GM12878 (cell line): ENCODE measurements at regions not wholly inside any gene's neighbourhood (a gene's known extent, or its start where the extent isn't known, plus 50 kb on each side); places are given as distances from the start of the nearest gene placed in this dataset.

Experiments used
- ATAC-seq: fragments of 200-7000 bp; cut with Tn5 transposase; 3 replicates; pipeline ENCODE4 v1.9.1; 2020; ENCODE audit warnings: mild to moderate bottlenecking, moderate library complexity
- BruUV-seq: library from RNA; stranded (reverse); fragments of 400-500 nt; replicated peaks from 2 replicates; lab custom pipeline; 2021; lab: Mats Ljungman, UMichigan
- CTCF ChIA-PET: fragments of 300-600 bp; sonication (Branson Sonifier 250); formaldehyde crosslinking; extraction: SDS; loops from one replicate; lab custom pipeline; 2021; ENCODE audit warnings: inconsistent platforms; lab: Yijun Ruan, JAX
- POLR2A ChIA-PET: fragments of 350-600 bp; formaldehyde crosslinking; extraction: SDS; loops from one replicate; lab custom pipeline; 2021; ENCODE audit warnings: inconsistent platforms; lab: Charles Lee
- RAD21 ChIA-PET: fragments of 300-600 bp; sonication (Branson Sonifier 250); formaldehyde crosslinking; loops from one replicate; lab custom pipeline; 2023; ENCODE audit warnings: antibody characterized with exemption; ENCODE audit not compliant: unreplicated experiment; lab: Charles Lee
- SMC1A ChIA-PET: fragments of 300-600 bp; sonication (Branson Sonifier 250); formaldehyde crosslinking; loops from one replicate; lab custom pipeline; 2023; ENCODE audit not compliant: unreplicated experiment, uncharacterized antibody; lab: Charles Lee
- DNase-seq: peaks from one replicate; pipeline ENCODE4 v3.0.0-alpha.2; 2011; ENCODE audit warnings: low read depth, low spot score
- FAIRE-seq: peaks from 3 replicates; lab custom pipeline; 2011; peaks lifted over from hg19 to GRCh38; lab: Jason Lieb, UNC
- H2AFZ ChIP-seq: 2 replicates; pipeline ENCODE4 v1.6.0; 2011; ENCODE audit warnings: low read depth, low read length, control low read depth; ENCODE audit not compliant: control insufficient read depth
- H3K27ac ChIP-seq: 2 replicates; pipeline ENCODE4 v1.5.1; 2011; ENCODE audit warnings: control low read depth; ENCODE audit not compliant: control insufficient read depth, insufficient read depth
- H3K27me3 ChIP-seq, 2 experiments: replicated peaks in 1 of 2; 2 replicates each; pipeline versions ENCODE4 v1.6.0 to v1.6.1; 2011; ENCODE audit warnings: low read length in 1 of 2; ENCODE audit not compliant: control insufficient read depth in 2 of 2, insufficient read depth in 2 of 2
- H3K36me3 ChIP-seq, 2 experiments: 2 replicates each; pipeline ENCODE4 v1.5.1; 2011; ENCODE audit warnings: low read length in 1 of 2; ENCODE audit not compliant: control insufficient read depth in 2 of 2, insufficient read depth in 2 of 2
- H3K4me1 ChIP-seq: 2 replicates; pipeline ENCODE4 v1.6.1; 2011; ENCODE audit warnings: mild to moderate bottlenecking, low read length, moderate library complexity, mixed read lengths; ENCODE audit not compliant: control insufficient read depth, insufficient read depth
- H3K4me2 ChIP-seq: 2 replicates; pipeline ENCODE4 v1.6.0; 2011; ENCODE audit warnings: control low read depth; ENCODE audit not compliant: control insufficient read depth, insufficient read depth
- H3K4me3 ChIP-seq: fragments of 200-600 bp; sonication (generic); 2 replicates; pipeline ENCODE4 v1.5.1; 2016
- H3K79me2 ChIP-seq: 2 replicates; pipeline ENCODE4 v1.6.0; 2011; ENCODE audit warnings: low read length; ENCODE audit not compliant: control insufficient read depth, insufficient read depth
- H3K9ac ChIP-seq: 2 replicates; pipeline ENCODE4 v1.8.0; 2011; ENCODE audit warnings: low read length, control low read depth, mixed read lengths; ENCODE audit not compliant: control insufficient read depth, insufficient read depth
- H3K9me3 ChIP-seq: replicated peaks from 3 replicates; pipeline ENCODE4 v1.5.1; 2011; ENCODE audit warnings: mild to moderate bottlenecking, low read length; ENCODE audit not compliant: control insufficient read depth, insufficient read depth
- H4K20me1 ChIP-seq: 2 replicates; pipeline ENCODE4 v1.6.0; 2011; ENCODE audit not compliant: control insufficient read depth, insufficient read depth
- CBX3 ChIP-seq: fragments of 200-600 bp; sonication (generic); IDR thresholded peaks from 2 replicates; pipeline ENCODE4 v1.6.1; 2016; ENCODE audit warnings: low read depth, borderline replicate concordance
- CHD4 ChIP-seq: fragments of 200-600 bp; sonication (generic); IDR thresholded peaks from 2 replicates; pipeline ENCODE4 v1.6.1; 2016; ENCODE audit warnings: mild to moderate bottlenecking
- EED ChIP-seq: sonication (generic); IDR thresholded peaks from 2 replicates; pipeline ENCODE4 v1.6.1; 2016; ENCODE audit warnings: antibody characterized with exemption, low read depth
- ESRRA ChIP-seq: IDR thresholded peaks from 2 replicates; pipeline ENCODE4 v1.6.1; 2012; ENCODE audit warnings: mild to moderate bottlenecking, low read length, improper control_type of control experiment
- JUNB ChIP-seq: IDR thresholded peaks from 2 replicates; pipeline ENCODE4 v1.6.1; 2016; ENCODE audit warnings: antibody characterized with exemption, mild to moderate bottlenecking
- KAT2A ChIP-seq: conservative IDR thresholded peaks from 2 replicates; pipeline ENCODE4 v1.6.1; 2011; ENCODE audit warnings: low read depth, low read length; ENCODE audit not compliant: control insufficient read depth
- MYC ChIP-seq: IDR thresholded peaks from 2 replicates; pipeline ENCODE4 v1.6.1; 2011; ENCODE audit warnings: mild to moderate bottlenecking, low read length, moderate library complexity, inconsistent platforms; ENCODE audit not compliant: insufficient read depth, insufficient replicate concordance, insufficient read length, severe bottlenecking
- NFXL1 ChIP-seq: fragments of 450-650 bp; IDR thresholded peaks from 2 replicates; pipeline ENCODE4 v1.6.1; 2017; ENCODE audit warnings: antibody characterized with exemption, mild to moderate bottlenecking, borderline replicate concordance
- RAD21 ChIP-seq: IDR thresholded peaks from 2 replicates; pipeline ENCODE4 v1.6.1; 2011; ENCODE audit warnings: mild to moderate bottlenecking, low read depth, low read length, moderate library complexity; ENCODE audit not compliant: insufficient read depth
- SREBF2 ChIP-seq: IDR thresholded peaks from 2 replicates; pipeline ENCODE4 v1.6.1; 2012; ENCODE audit warnings: mild to moderate bottlenecking, low read length
- WGBS: methylation state at CpG from one replicate; pipeline ENCODE4 v1.1.6; 2016; ENCODE audit warnings: low lambda C conversion rate; ENCODE audit not compliant: insufficient replicate concordance, insufficient coverage; ENCODE audit errors: missing lambda C conversion rate; 5-methylcytosine and 5-hydroxymethylcytosine counted together
- in situ Hi-C: fragments of 300-500 bp; cut with MboI; formaldehyde crosslinking; loops from 9 replicates; pipeline ENCODE4 v1.14.3; 2018; ENCODE audit warnings: mixed read lengths
- intact Hi-C: fragments of 100-400 bp; cut with micrococcal nuclease; formaldehyde crosslinking; loops from one replicate; pipeline ENCODE4 v1.14.2; 2022; ENCODE audit not compliant: unreplicated experiment
- TF ChIP-seq, protein P1 (sequence below): IDR thresholded peaks from 2 replicates; pipeline ENCODE4 v1.6.1; 2012; ENCODE audit warnings: low read depth, low read length, improper control_type of control experiment

DNA sequence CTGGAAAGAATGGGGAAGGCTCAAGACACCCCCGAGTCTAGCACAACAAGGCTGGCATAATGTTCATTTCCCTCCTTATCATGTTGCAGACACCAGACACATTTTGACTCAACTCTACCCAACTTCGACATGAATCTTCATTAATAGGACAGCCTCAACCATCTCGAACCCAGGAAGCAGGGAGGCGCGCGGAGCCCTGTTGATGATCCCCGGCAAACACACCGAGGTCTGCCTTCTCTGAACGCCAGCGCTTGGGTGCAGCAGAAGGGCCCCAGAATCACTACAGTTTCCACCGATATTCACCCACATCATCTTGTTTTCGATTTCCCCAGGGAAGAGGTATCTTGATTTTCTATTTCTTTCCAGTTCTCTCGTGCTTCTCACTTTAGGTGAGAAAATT is 563.6 kb downstream of the TCERG1L start:
- no peak overlapping the region for H3K9ac ChIP-seq
- in situ Hi-C loops, result no loop called here
- ChIA-PET SMC1A (no interaction called here), RAD21 (no interaction called here), POLR2A (no interaction called here), CTCF (no interaction called here)
- no peak for TF ChIP-seq JUNB
- ATAC-seq, result no peak
- no peaks in the 10 kb centered on the region for H3K27me3 ChIP-seq
- H2AFZ ChIP-seq, result no peak overlapping the region
- no peak overlapping the region for H3K4me2 ChIP-seq
- H3K36me3 ChIP-seq, result no peaks in the 10 kb centered on the region
- H3K4me3 ChIP-seq, result no peak overlapping the region
- intact Hi-C loops, result no loop called here
- no peaks in the 10 kb centered on the region for H3K9me3 ChIP-seq
- no TSS peak for BruUV-seq
- FAIRE-seq, result no peak
- H3K27ac ChIP-seq, result no peak overlapping the region
- no peaks in the 10 kb centered on the region for H3K79me2 ChIP-seq
- no peaks in the 10 kb centered on the region for H3K4me1 ChIP-seq
- no peak for DNase-seq
- 60% methylated on average over 13 of the region's 13 CpGs for WGBS
- H4K20me1 ChIP-seq, result no peaks in the 10 kb centered on the region

DNA sequence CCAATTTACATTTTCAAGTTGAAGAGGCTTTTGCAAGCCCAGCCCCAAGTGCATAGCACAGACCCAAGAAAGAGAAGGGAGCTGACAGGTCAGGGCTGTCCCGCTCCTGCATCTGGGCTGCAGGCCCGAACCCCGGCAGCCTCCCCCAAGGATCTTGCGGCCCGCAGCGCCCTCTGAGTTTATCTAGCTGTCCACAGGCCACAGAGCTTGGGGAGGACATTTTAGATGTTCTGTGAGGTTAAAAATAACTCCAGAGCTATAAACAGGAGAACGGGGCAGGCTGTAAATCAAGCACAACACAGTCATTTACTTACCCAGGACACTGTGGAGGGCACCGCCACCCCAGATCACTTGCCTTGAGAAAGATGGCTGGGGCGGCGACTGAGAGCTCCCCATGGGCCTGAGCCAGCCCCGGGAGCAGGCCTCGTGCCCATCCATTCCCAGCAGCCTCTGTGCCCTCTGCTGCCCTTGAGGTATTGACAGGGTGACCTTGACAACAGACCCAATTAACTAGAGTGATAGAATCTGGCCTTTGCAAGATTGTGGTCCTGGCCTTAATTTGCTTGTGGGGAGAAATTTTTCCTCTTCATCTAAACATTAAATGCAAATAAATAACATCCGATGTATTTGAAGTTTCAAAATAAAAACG is 563.0 kb downstream of the TCERG1L start:
- Histone ChIP-seq H3K27me3 (no peaks in the 10 kb centered on the region), H4K20me1 (no peaks in the 10 kb centered on the region), H2AFZ (no peak overlapping the region), H3K4me2 (no peak overlapping the region), H3K9me3 (no peaks in the 10 kb centered on the region), H3K9ac (no peak overlapping the region), H3K4me3 (no peak overlapping the region), H3K79me2 (no peaks in the 10 kb centered on the region), H3K27ac (no peak overlapping the region), H3K4me1 (no peaks in the 10 kb centered on the region), H3K36me3 (no peaks in the 10 kb centered on the region)
- DNase-seq (no peak), ATAC-seq (no peak), FAIRE-seq (no peak)
- ChIA-PET RAD21 (no interaction called here), CTCF (no interaction called here), SMC1A (no interaction called here), POLR2A (no interaction called here)
- TF ChIP-seq MYC (no peak), NFXL1 (no peak), CBX3 (no peak), CHD4 (no peak), EED (no peak), RAD21 (no peak), SREBF2 (no peak), ESRRA (no peak), KAT2A (no peak)
- TF ChIP-seq, protein P1, sequence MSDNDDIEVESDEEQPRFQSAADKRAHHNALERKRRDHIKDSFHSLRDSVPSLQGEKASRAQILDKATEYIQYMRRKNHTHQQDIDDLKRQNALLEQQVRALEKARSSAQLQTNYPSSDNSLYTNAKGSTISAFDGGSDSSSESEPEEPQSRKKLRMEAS, result no peak
- in situ Hi-C loops, result no loop called here
- WGBS, result 40% methylated on average over 12 of the region's 14 CpGs
- intact Hi-C loops, result no loop called here
- no TSS peak for BruUV-seq
